SU-DHL-6 (cell line): ENCODE measurements at regions not wholly inside any gene's neighbourhood (a gene's known extent, or its start where the extent isn't known, plus 50 kb on each side); places are given as distances from the start of the nearest gene placed in this dataset.

Experiments used
- H2AFZ ChIP-seq: fragments of 200-600 bp; sonication (generic); 2 replicates; pipeline ENCODE4 v1.6.1; 2014; ENCODE audit warnings: low read depth, mild to moderate bottlenecking, moderate library complexity, mixed read lengths, antibody characterized with exemption, low read length; ENCODE audit not compliant: severe bottlenecking
- H3F3A ChIP-seq: fragments of 200-600 bp; shearing (Covaris generic); 2 replicates; pipeline ENCODE4 v1.6.0; 2016; ENCODE audit warnings: antibody characterized with exemption, mild to moderate bottlenecking; ENCODE audit not compliant: insufficient read depth
- H3K27ac ChIP-seq: fragments of 200-600 bp; sonication (generic); 2 replicates; pipeline ENCODE4 v1.5.1; 2016; ENCODE audit warnings: low read depth, mild to moderate bottlenecking, low read length, moderate library complexity, mixed read lengths
- H3K27me3 ChIP-seq: fragments of 200-600 bp; sonication (generic), shearing (Covaris generic); 2 replicates; pipeline ENCODE4 v1.6.0; 2014; ENCODE audit warnings: mild to moderate bottlenecking, low read length
- H3K36me3 ChIP-seq: fragments of 200-600 bp; sonication (generic); 2 replicates; pipeline ENCODE4 v1.6.1; 2014; ENCODE audit warnings: mild to moderate bottlenecking, low read length, mixed read lengths
- H3K4me2 ChIP-seq: fragments of 300-600, 200-600 bp; shearing (Covaris generic), sonication (generic); 2 replicates; pipeline ENCODE4 v1.6.0; 2014; ENCODE audit warnings: low read length, low read depth, mild to moderate bottlenecking; ENCODE audit not compliant: poor library complexity, severe bottlenecking
- H3K4me3 ChIP-seq: fragments of 200-600 bp; sonication (generic); 2 replicates; pipeline ENCODE4 v1.5.1; 2014; ENCODE audit warnings: antibody characterized with exemption, low read length, mild to moderate bottlenecking, mixed read lengths; ENCODE audit not compliant: insufficient read depth, poor library complexity, severe bottlenecking
- H3K79me2 ChIP-seq: fragments of 200-600 bp; sonication (generic); 2 replicates; pipeline ENCODE4 v1.6.1; 2014; ENCODE audit warnings: mild to moderate bottlenecking, low read length, moderate library complexity; ENCODE audit not compliant: insufficient read depth
- H3K9ac ChIP-seq: fragments of 200-600 bp; sonication (generic); 2 replicates; pipeline ENCODE4 v1.7.0; 2014; ENCODE audit warnings: mild to moderate bottlenecking, low read length
- H3K9me2 ChIP-seq: fragments of 200-600 bp; sonication (generic); replicated peaks from 2 replicates; pipeline ENCODE4 v1.6.1; 2014; ENCODE audit warnings: low read length; ENCODE audit not compliant: insufficient read depth
- H3K9me3 ChIP-seq: fragments of 200-600 bp; sonication (generic); 2 replicates; pipeline ENCODE4 v1.6.1; 2014; ENCODE audit warnings: low read length, mixed read lengths; ENCODE audit not compliant: insufficient read depth
- H4K20me1 ChIP-seq: fragments of 200-600 bp; sonication (generic); 2 replicates; pipeline ENCODE4 v1.6.1; 2014; ENCODE audit warnings: low read depth, mild to moderate bottlenecking, antibody characterized with exemption, low read length, moderate library complexity, mixed read lengths
- CTCF ChIP-seq: fragments of 200-600 bp; sonication (generic); IDR thresholded peaks from one replicate; pipeline ENCODE4 v1.5.1; 2017; ENCODE audit warnings: antibody characterized with exemption, mild to moderate bottlenecking, low read length, moderate library complexity; ENCODE audit not compliant: insufficient read depth, poor library complexity, severe bottlenecking
- EZH2phosphoT487 ChIP-seq: fragments of 200-600 bp; sonication (generic), shearing (Covaris generic); conservative IDR thresholded peaks from 2 replicates; pipeline ENCODE4 v1.6.1; 2018; ENCODE audit warnings: mild to moderate bottlenecking, antibody characterized with exemption, low read length, moderate library complexity, mixed read lengths

- no peaks in the 10 kb centered on the region for H3K79me2 ChIP-seq
- TF ChIP-seq EZH2phosphoT487 (no peak), CTCF (no peak)
- no peaks in the 10 kb centered on the region for H3K9me3 ChIP-seq
- H4K20me1 ChIP-seq, result no peaks in the 10 kb centered on the region
- H3K27me3 ChIP-seq, result no peaks in the 10 kb centered on the region
- H3K9ac ChIP-seq, result no peak overlapping the region
- no peak overlapping the region for H3K27ac ChIP-seq
- no peak overlapping the region for H2AFZ ChIP-seq
- no peak overlapping the region for H3K4me3 ChIP-seq
- no peak overlapping the region for H3K4me2 ChIP-seq
- H3K36me3 ChIP-seq, result no peaks in the 10 kb centered on the region
- no peaks in the 10 kb centered on the region for H3K9me2 ChIP-seq
- H3F3A ChIP-seq, result no peaks in the 10 kb centered on the region
Observed at GRCh38 chr9:126068534-126069230, 257.9 kb upstream of the MVB12B start.

- Histone ChIP-seq H3K9me3 (no peaks in the 10 kb centered on the region), H3K9me2 (no peaks in the 10 kb centered on the region), H2AFZ (no peak overlapping the region)
Observed at GRCh38 chr9:126069400-126069955, 257.2 kb upstream of the MVB12B start.

GRCh38 chr9:126070058-126070655 is 256.5 kb upstream of the MVB12B start:
- no peaks in the 10 kb centered on the region for H3K9me2 ChIP-seq
- H3K79me2 ChIP-seq, result no peaks in the 10 kb centered on the region
- H4K20me1 ChIP-seq, result no peaks in the 10 kb centered on the region
- H3K27ac ChIP-seq, result no peak overlapping the region
- no peak for TF ChIP-seq EZH2phosphoT487
- TF ChIP-seq CTCF, result no peak
- no peak overlapping the region for H3K4me2 ChIP-seq
- H3K9me3 ChIP-seq, result no peaks in the 10 kb centered on the region
- H3K36me3 ChIP-seq, result no peaks in the 10 kb centered on the region
- no peak overlapping the region for H2AFZ ChIP-seq
- H3K4me3 ChIP-seq, result no peak overlapping the region
- H3K9ac ChIP-seq, result no peak overlapping the region
- no peaks in the 10 kb centered on the region for H3F3A ChIP-seq
- H3K27me3 ChIP-seq, result no peaks in the 10 kb centered on the region

More at GRCh38 chr9:126069400-126069955, 257.2 kb upstream of the MVB12B start:
- H3K27ac ChIP-seq, result no peak overlapping the region
- H3K9ac ChIP-seq, result no peak overlapping the region
- no peaks in the 10 kb centered on the region for H3K36me3 ChIP-seq
- no peak for TF ChIP-seq EZH2phosphoT487
- H3K4me3 ChIP-seq, result no peak overlapping the region
- H3K4me2 ChIP-seq, result no peak overlapping the region
- no peaks in the 10 kb centered on the region for H3F3A ChIP-seq
- no peaks in the 10 kb centered on the region for H3K79me2 ChIP-seq
- H4K20me1 ChIP-seq, result no peaks in the 10 kb centered on the region
- no peaks in the 10 kb centered on the region for H3K27me3 ChIP-seq
